Transverse colon (tissue), 4 donors: ENCODE measurements at regions not wholly inside any gene's neighbourhood (a gene's known extent, or its start where the extent isn't known, plus 50 kb on each side); places are given as distances from the start of the nearest gene placed in this dataset.

Experiments
- DNase-seq: peaks from one replicate; pipeline ENCODE4 v3.0.0-alpha.2; 2019
- H3K27ac ChIP-seq, 4 donors: fragments of 200-600 bp; sonication (generic); 2 replicates each; pipeline ENCODE4 v1.5.1; 2016 to 2018; ENCODE audit warnings: inconsistent platforms in 4 of 4
- H3K27me3 ChIP-seq: fragments of 200-600 bp; sonication (generic); 2 replicates; pipeline ENCODE4 v1.5.1; 2017; ENCODE audit warnings: inconsistent platforms
- H3K36me3 ChIP-seq, 4 donors: fragments of 200-600 bp; sonication (generic); 2 replicates each; pipeline ENCODE4 v1.5.1; 2017 to 2019; ENCODE audit warnings: inconsistent platforms in 4 of 4
- H3K4me1 ChIP-seq, 4 donors: fragments of 200-600 bp; sonication (generic); 2 replicates each; pipeline ENCODE4 v1.5.1; 2017 to 2020; ENCODE audit warnings: inconsistent platforms in 4 of 4
- H3K4me3 ChIP-seq, 4 donors: fragments of 200-600 bp; sonication (generic); 1 replicate in 1 of 4; 2 replicates in 3 of 4; pipeline versions ENCODE4 v1.5.1 to v1.6.1; 2017 to 2019; ENCODE audit warnings: inconsistent platforms in 4 of 4
- H3K9me3 ChIP-seq, 2 donors: fragments of 200-600 bp; sonication (generic); 2 replicates each; pipeline ENCODE4 v1.5.1; 2017 to 2019; ENCODE audit warnings: inconsistent platforms in 2 of 2
- CTCF ChIP-seq, 5 experiments: fragments of 200-600 bp in 3 of 5; fragments of 450-650 bp in 2 of 5; sonication (generic) in 3 of 5; IDR thresholded peaks; 1 replicate in 2 of 5; 2 replicates in 3 of 5; pipeline ENCODE4 v1.5.1; 2016 to 2017; ENCODE audit warnings: antibody characterized with exemption in 5 of 5, inconsistent platforms in 3 of 5, mild to moderate bottlenecking in 2 of 5, moderate library complexity in 1 of 5
- EP300 ChIP-seq: sonication (generic); formaldehyde crosslinking; IDR thresholded peaks from one replicate; pipeline ENCODE4 v1.6.1; 2017; ENCODE audit warnings: antibody characterized with exemption, low read depth
- POLR2A ChIP-seq: fragments of 450-650 bp; IDR thresholded peaks from one replicate; pipeline ENCODE4 v1.6.1; 2016; ENCODE audit warnings: antibody characterized with exemption, mild to moderate bottlenecking, moderate library complexity
- POLR2AphosphoS5 ChIP-seq, 3 donors: sonication (generic); formaldehyde crosslinking; IDR thresholded peaks; one replicate each; pipeline ENCODE4 v1.6.1; 2016; ENCODE audit warnings: antibody characterized with exemption in 3 of 3
- WGBS, 2 donors: methylation state at CpG; one replicate each; pipeline ENCODE4 v1.1.5; 2018; ENCODE audit warnings: low coverage in 1 of 2; 5-methylcytosine and 5-hydroxymethylcytosine counted together
- in situ Hi-C, 4 donors: fragments of 200-750 bp; cut with MboI; loops; one replicate each; pipeline versions ENCODE4 v1.15.0 to v1.15.1; 2017; ENCODE audit warnings: low sequenced_read_pairs in 3 of 4, low pct_ligation_motif_present in 1 of 4, low pct_unique_long_range_greater_than_20kb in 1 of 4
- intact Hi-C: fragments of 100-400 bp; cut with DNase I; formaldehyde crosslinking; loops from one replicate; pipeline ENCODE4 v1.15.1; 2023; ENCODE audit warnings: low total_unique reads

DNA sequence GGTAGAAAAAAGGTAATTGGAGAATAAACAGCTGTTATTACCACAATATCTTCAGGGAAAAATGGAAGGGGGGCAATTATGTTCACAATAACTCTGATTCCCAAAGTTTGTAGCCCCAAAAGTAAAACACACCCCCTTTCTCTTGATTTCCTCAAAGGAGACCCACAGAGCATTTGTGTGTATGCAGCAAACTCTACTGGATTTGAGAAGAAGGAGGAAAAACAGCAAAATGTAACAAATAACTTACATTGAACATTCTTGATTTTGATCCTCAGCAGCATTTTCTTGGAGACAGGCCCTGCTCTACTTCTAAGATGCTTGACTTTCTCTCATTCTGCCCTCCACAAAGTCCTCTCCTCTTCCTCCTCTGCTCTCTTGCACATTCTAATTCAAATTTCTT, 420.8 kb upstream of the EDIL3 start:
- DNase-seq: no peak

DNA sequence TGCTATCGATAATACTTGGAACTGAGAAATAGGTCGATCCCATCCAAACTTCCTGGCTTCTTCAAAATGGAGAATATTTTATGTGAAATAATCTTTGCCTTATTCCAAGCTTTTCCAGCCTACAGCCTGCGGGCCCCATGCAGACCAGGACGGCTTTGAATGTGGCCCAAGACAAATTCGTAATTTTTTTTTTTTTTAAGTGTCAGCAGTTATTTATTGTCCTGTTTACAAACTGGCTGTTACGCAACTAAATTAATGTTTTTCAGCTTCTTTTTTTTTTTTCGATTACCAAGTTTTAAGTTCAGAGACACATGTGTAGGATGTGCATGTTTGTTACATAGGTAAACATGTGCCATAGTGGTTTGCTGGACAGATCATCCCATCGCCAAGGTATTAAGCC, 411.7 kb upstream of the EDIL3 start:
- no peak overlapping the region for H3K4me3 ChIP-seq
- TF ChIP-seq POLR2A: no peak
- TF ChIP-seq EP300: no peak
- no peak for TF ChIP-seq POLR2AphosphoS5 (IDR thresholded peaks at IDR 0.05)
- intact Hi-C loops (no loop called here), in situ Hi-C loops (no loop called here)
- no peaks in the 10 kb centered on the region for H3K4me1 ChIP-seq
- no peaks in the 10 kb centered on the region for H3K27me3 ChIP-seq
- H3K9me3 ChIP-seq: no peaks in the 10 kb centered on the region
- no peak overlapping the region for H3K27ac ChIP-seq
- no peak for DNase-seq
- H3K36me3 ChIP-seq: no peaks in the 10 kb centered on the region
- 88 to 90% methylated on average over 8 of the region's 8 CpGs for WGBS, 2 donors

More for the DNA sequence above, 420.8 kb upstream of the EDIL3 start:
- H3K4me1 ChIP-seq: no peaks in the 10 kb centered on the region
- in situ Hi-C loops: no loop called here
- H3K36me3 ChIP-seq: no peaks in the 10 kb centered on the region
- intact Hi-C loops: no loop called here
- TF ChIP-seq POLR2A (no peak), POLR2AphosphoS5 (IDR thresholded peaks at IDR 0.05) (no peak), CTCF (IDR thresholded peaks at IDR 0.05) (no peak), EP300 (no peak)
- no peak overlapping the region for H3K4me3 ChIP-seq
- H3K27me3 ChIP-seq: no peaks in the 10 kb centered on the region
- no peaks in the 10 kb centered on the region for H3K9me3 ChIP-seq
- no peak overlapping the region for H3K27ac ChIP-seq

GRCh38 chr5:84794486-84795035, 409.9 kb upstream of the EDIL3 start:
- WGBS, 2 donors: 64 to 65% methylated on average over 2 of the region's 2 CpGs
- intact Hi-C loops: no loop called here
- no peak for DNase-seq

DNA sequence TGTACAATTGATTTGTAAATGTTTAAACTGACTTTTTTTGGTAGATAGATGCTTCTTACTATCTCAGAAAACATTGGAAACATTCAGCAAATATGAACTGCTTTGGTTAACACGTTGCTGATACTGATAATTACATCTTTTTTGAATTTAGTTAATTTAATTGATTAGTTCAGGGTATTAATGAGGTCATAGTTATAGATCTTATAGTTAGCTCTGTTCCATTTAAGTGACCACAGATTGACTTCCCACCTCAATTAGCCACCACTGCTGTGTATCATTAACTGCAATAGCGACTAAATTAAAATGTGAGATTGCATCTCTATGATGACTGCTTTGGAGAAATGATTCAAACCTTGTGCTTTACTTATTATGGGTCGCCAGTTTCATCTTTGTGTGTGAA, 407.1 kb upstream of the EDIL3 start:
- in situ Hi-C loops: no loop called here
- Histone ChIP-seq H3K27me3 (no peaks in the 10 kb centered on the region), H3K9me3 (no peaks in the 10 kb centered on the region), H3K4me1 (no peaks in the 10 kb centered on the region), H3K27ac (no peak overlapping the region), H3K36me3 (no peaks in the 10 kb centered on the region), H3K4me3 (no peak overlapping the region)
- WGBS, 2 donors: 66 to 67% methylated on average over 3 of the region's 3 CpGs
- no peak for DNase-seq
- TF ChIP-seq EP300: no peak
- TF ChIP-seq POLR2A: no peak
- no peak for TF ChIP-seq CTCF (IDR thresholded peaks at IDR 0.05)
- TF ChIP-seq POLR2AphosphoS5 (IDR thresholded peaks at IDR 0.05): no peak
- intact Hi-C loops: no loop called here

More at GRCh38 chr5:84794486-84795035, 409.9 kb upstream of the EDIL3 start:
- Histone ChIP-seq H3K4me1 (no peaks in the 10 kb centered on the region), H3K9me3 (no peaks in the 10 kb centered on the region), H3K27ac (no peak overlapping the region), H3K27me3 (no peaks in the 10 kb centered on the region), H3K4me3 (no peak overlapping the region), H3K36me3 (no peaks in the 10 kb centered on the region)
- TF ChIP-seq POLR2A (no peak), EP300 (no peak)
- in situ Hi-C loops: no loop called here

DNA sequence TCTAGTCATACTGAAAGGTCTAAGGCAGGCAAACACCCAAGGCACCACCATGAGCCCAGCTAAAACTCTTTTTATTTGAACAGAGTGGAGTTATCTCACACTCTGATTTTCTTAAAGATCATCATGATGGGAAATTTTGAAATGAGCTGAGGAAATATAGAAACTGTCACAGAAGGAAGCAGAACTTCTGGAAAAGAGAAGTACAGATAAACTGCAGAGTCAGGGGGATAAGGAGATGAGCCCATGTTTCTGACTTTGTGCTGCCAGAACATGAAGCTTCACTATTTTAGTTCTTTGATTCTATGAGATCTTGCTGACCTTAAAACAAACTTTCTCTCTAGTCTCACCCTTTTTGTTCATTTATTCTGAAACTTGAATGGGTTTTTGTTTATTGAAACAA, 406.5 kb upstream of the EDIL3 start:
- Histone ChIP-seq H3K4me1 (no peaks in the 10 kb centered on the region), H3K9me3 (no peaks in the 10 kb centered on the region), H3K27me3 (no peaks in the 10 kb centered on the region), H3K27ac (no peak overlapping the region), H3K36me3 (no peaks in the 10 kb centered on the region), H3K4me3 (no peak overlapping the region)
- in situ Hi-C loops: no loop called here
- DNase-seq: no peak
- no peak for TF ChIP-seq POLR2A
- TF ChIP-seq CTCF (IDR thresholded peaks at IDR 0.05): no peak
- no peak for TF ChIP-seq EP300
- no peak for TF ChIP-seq POLR2AphosphoS5 (IDR thresholded peaks at IDR 0.05)
- intact Hi-C loops: no loop called here
